SK-N-SH (cell line): ENCODE measurements at regions not wholly inside any gene's neighbourhood (a gene's known extent, or its start where the extent isn't known, plus 50 kb on each side); places are given as distances from the start of the nearest gene placed in this dataset.

ENCODE experiments used
- CHD2 ChIP-seq: fragments of 150-350 bp; IDR thresholded peaks from 2 replicates; pipeline ENCODE4 v1.6.1; 2018; ENCODE audit warnings: low read length; ENCODE audit not compliant: partially characterized antibody
- CTCF ChIP-seq: fragments of 200-600 bp; sonication (generic); IDR thresholded peaks from 2 replicates; pipeline ENCODE4 v1.6.1; 2017; ENCODE audit warnings: antibody characterized with exemption, mild to moderate bottlenecking, moderate library complexity
- EP300 ChIP-seq, 2 experiments: IDR thresholded peaks; 2 replicates each; pipeline versions ENCODE4 v1.4.0 to v1.6.1; 2012; ENCODE audit warnings: borderline replicate concordance in 1 of 2, low read depth in 1 of 2, low read length in 1 of 2
- FOXM1 ChIP-seq: IDR thresholded peaks from 2 replicates; pipeline ENCODE4 v1.4.0; 2012; ENCODE audit warnings: low read depth, mild to moderate bottlenecking
- MEF2A ChIP-seq: IDR thresholded peaks from 2 replicates; pipeline ENCODE4 v1.4.0; 2012; ENCODE audit warnings: low read depth, borderline replicate concordance
- MXI1 ChIP-seq: IDR thresholded peaks from 2 replicates; pipeline ENCODE4 v1.6.1; 2012; ENCODE audit warnings: mild to moderate bottlenecking, low read depth, low read length, improper control_type of control experiment
- PBX3 ChIP-seq: IDR thresholded peaks from 2 replicates; pipeline ENCODE4; 2012
- POLR2AphosphoS5 ChIP-seq: IDR thresholded peaks from 2 replicates; pipeline ENCODE4 v1.6.1; 2012; ENCODE audit warnings: low read depth, low read length
- RAD21 ChIP-seq: IDR thresholded peaks from 2 replicates; pipeline ENCODE4 v1.6.1; 2012; ENCODE audit warnings: mild to moderate bottlenecking, low read length
- RCOR1 ChIP-seq: fragments of 150-350 bp; IDR thresholded peaks from 2 replicates; pipeline ENCODE4 v1.6.1; 2017; ENCODE audit warnings: antibody characterized with exemption, low read length
- REST ChIP-seq: IDR thresholded peaks from 2 replicates; pipeline ENCODE4 v1.6.1; 2012; ENCODE audit warnings: mild to moderate bottlenecking, low read depth, low read length, moderate library complexity
- RXRA ChIP-seq: IDR thresholded peaks from 2 replicates; pipeline ENCODE4 v1.4.0; 2012; ENCODE audit warnings: low read depth, mild to moderate bottlenecking, borderline replicate concordance
- USF2 ChIP-seq: fragments of 150-350 bp; IDR thresholded peaks from 2 replicates; pipeline ENCODE4 v1.6.1; 2017; ENCODE audit warnings: antibody characterized with exemption, low read length, low read depth, borderline replicate concordance

GRCh38 chr17:5638596-5638995 lies 54.3 kb upstream of the NLRP1 start:
- no peak for TF ChIP-seq CTCF
- no peak for TF ChIP-seq RXRA
- no peak for TF ChIP-seq POLR2AphosphoS5
- no peak for TF ChIP-seq RAD21
- TF ChIP-seq CHD2: no peak
- no peak for TF ChIP-seq EP300 (IDR thresholded peaks at IDR 0.05; ENCODE audit: borderline replicate concordance in 1 of 2, low read depth in 1 of 2, low read length in 1 of 2)
- no peak for TF ChIP-seq REST
- TF ChIP-seq MEF2A: no peak
- TF ChIP-seq RCOR1: no peak
- no peak for TF ChIP-seq MXI1
- TF ChIP-seq USF2: no peak
- no peak for TF ChIP-seq FOXM1
- TF ChIP-seq PBX3: no peak
